Right atrium auricular region (tissue), 2 donors: ENCODE measurements at regions not wholly inside any gene's neighbourhood (a gene's known extent, or its start where the extent isn't known, plus 50 kb on each side); places are given as distances from the start of the nearest gene placed in this dataset.

ENCODE experiments used
- DNase-seq: peaks from one replicate; pipeline ENCODE4 v3.0.0-alpha.2; 2019; ENCODE audit warnings: low spot score
- H3K27ac ChIP-seq, 2 donors: fragments of 200-600 bp; sonication (generic); 1 replicate in 1 of 2; 2 replicates in 1 of 2; pipeline ENCODE4 v1.5.1; 2016 to 2019
- H3K27me3 ChIP-seq, 2 donors: fragments of 200-600 bp; sonication (generic); one replicate each; pipeline versions ENCODE4 v1.5.1 to v1.6.0; 2017 to 2019
- H3K36me3 ChIP-seq: fragments of 200-600 bp; sonication (generic); one replicate; pipeline ENCODE4 v1.5.1; 2016
- H3K4me1 ChIP-seq, 2 donors: fragments of 200-600 bp; sonication (generic); one replicate each; pipeline versions ENCODE4 v1.5.1 to v1.6.0; 2017 to 2019
- H3K4me3 ChIP-seq, 2 donors: fragments of 200-600 bp; sonication (generic); 1 replicate in 1 of 2; 2 replicates in 1 of 2; pipeline ENCODE4 v1.5.1; 2017 to 2019; ENCODE audit warnings: mild to moderate bottlenecking in 1 of 2, moderate library complexity in 1 of 2
- H3K9me3 ChIP-seq, 2 donors: fragments of 200-600 bp; sonication (generic); one replicate each; pipeline ENCODE4 v1.5.1; 2019
- CTCF ChIP-seq, 2 donors: fragments of 200-600 bp; sonication (generic); IDR thresholded peaks; one replicate each; pipeline ENCODE4 v1.5.1; 2019; ENCODE audit warnings: antibody characterized with exemption in 2 of 2

- no peak for DNase-seq
- no peak overlapping the region for H3K4me3 ChIP-seq
- no peak for TF ChIP-seq CTCF (IDR thresholded peaks at IDR 0.05)
- H3K27me3 ChIP-seq, result no peaks in the 10 kb centered on the region
- no peak overlapping the region for H3K27ac ChIP-seq
- H3K9me3 ChIP-seq, result no peaks in the 10 kb centered on the region
- H3K4me1 ChIP-seq, result no peaks in the 10 kb centered on the region
- no peaks in the 10 kb centered on the region for H3K36me3 ChIP-seq
Observed at GRCh38 chr9:12497790-12498189, 195.4 kb upstream of the TYRP1 start.

- Histone ChIP-seq H3K27ac (no peak overlapping the region), H3K4me1 (no peaks in the 10 kb centered on the region), H3K36me3 (no peaks in the 10 kb centered on the region), H3K4me3 (no peak overlapping the region), H3K9me3 (no peaks in the 10 kb centered on the region), H3K27me3 (no peaks in the 10 kb centered on the region)
- TF ChIP-seq CTCF (IDR thresholded peaks at IDR 0.05), result no peak
- no peak for DNase-seq
Observed at GRCh38 chr9:12502520-12502919, 190.7 kb upstream of the TYRP1 start.

- H3K36me3 ChIP-seq, result no peaks in the 10 kb centered on the region
- H3K27ac ChIP-seq, result no peak overlapping the region
- H3K9me3 ChIP-seq, result no peaks in the 10 kb centered on the region
- no peak overlapping the region for H3K4me3 ChIP-seq
- DNase-seq, result no peak
- TF ChIP-seq CTCF (IDR thresholded peaks at IDR 0.05), result no peak
- H3K4me1 ChIP-seq, result no peaks in the 10 kb centered on the region
- no peaks in the 10 kb centered on the region for H3K27me3 ChIP-seq
Observed at GRCh38 chr9:12503606-12504122, 189.5 kb upstream of the TYRP1 start.

GRCh38 chr9:12510551-12510950 lies 182.6 kb upstream of the TYRP1 start:
- H3K4me1 ChIP-seq, result no peaks in the 10 kb centered on the region
- no peak for TF ChIP-seq CTCF (IDR thresholded peaks at IDR 0.05)
- no peak for DNase-seq
- no peaks in the 10 kb centered on the region for H3K9me3 ChIP-seq
- no peak overlapping the region for H3K4me3 ChIP-seq
- H3K27me3 ChIP-seq, result no peaks in the 10 kb centered on the region
- no peaks in the 10 kb centered on the region for H3K36me3 ChIP-seq
- no peak overlapping the region for H3K27ac ChIP-seq

- no peaks in the 10 kb centered on the region for H3K36me3 ChIP-seq
- no peaks in the 10 kb centered on the region for H3K9me3 ChIP-seq
- no peak for TF ChIP-seq CTCF (IDR thresholded peaks at IDR 0.05)
- no peak for DNase-seq
- no peak overlapping the region for H3K4me3 ChIP-seq
- no peaks in the 10 kb centered on the region for H3K27me3 ChIP-seq
- H3K4me1 ChIP-seq, result no peaks in the 10 kb centered on the region
- no peak overlapping the region for H3K27ac ChIP-seq
Observed at GRCh38 chr9:12511726-12512125, 181.5 kb upstream of the TYRP1 start.

- H3K4me1 ChIP-seq, result no peaks in the 10 kb centered on the region
- H3K9me3 ChIP-seq, result no peaks in the 10 kb centered on the region
- TF ChIP-seq CTCF (IDR thresholded peaks at IDR 0.05), result no peak
- H3K4me3 ChIP-seq, result no peak overlapping the region
- H3K27ac ChIP-seq, result no peak overlapping the region
- no peaks in the 10 kb centered on the region for H3K36me3 ChIP-seq
- no peaks in the 10 kb centered on the region for H3K27me3 ChIP-seq
- DNase-seq, result no peak
Observed at GRCh38 chr9:12516031-12516430, 177.2 kb upstream of the TYRP1 start.
